ENCODE measurements at regions not wholly inside any gene's neighbourhood (a gene's known extent, or its start where the extent isn't known, plus 50 kb on each side); places are given as distances from the start of the nearest gene placed in this dataset.

- TF ChIP-seq, protein P1, sequence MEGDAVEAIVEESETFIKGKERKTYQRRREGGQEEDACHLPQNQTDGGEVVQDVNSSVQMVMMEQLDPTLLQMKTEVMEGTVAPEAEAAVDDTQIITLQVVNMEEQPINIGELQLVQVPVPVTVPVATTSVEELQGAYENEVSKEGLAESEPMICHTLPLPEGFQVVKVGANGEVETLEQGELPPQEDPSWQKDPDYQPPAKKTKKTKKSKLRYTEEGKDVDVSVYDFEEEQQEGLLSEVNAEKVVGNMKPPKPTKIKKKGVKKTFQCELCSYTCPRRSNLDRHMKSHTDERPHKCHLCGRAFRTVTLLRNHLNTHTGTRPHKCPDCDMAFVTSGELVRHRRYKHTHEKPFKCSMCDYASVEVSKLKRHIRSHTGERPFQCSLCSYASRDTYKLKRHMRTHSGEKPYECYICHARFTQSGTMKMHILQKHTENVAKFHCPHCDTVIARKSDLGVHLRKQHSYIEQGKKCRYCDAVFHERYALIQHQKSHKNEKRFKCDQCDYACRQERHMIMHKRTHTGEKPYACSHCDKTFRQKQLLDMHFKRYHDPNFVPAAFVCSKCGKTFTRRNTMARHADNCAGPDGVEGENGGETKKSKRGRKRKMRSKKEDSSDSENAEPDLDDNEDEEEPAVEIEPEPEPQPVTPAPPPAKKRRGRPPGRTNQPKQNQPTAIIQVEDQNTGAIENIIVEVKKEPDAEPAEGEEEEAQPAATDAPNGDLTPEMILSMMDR (IDR thresholded peaks at IDR 0.05; ENCODE audit: low read depth, low read length, missing input control) = no peak
- TF ChIP-seq REST (IDR thresholded peaks at IDR 0.05) (no peak), GABPA (IDR thresholded peaks at IDR 0.05 in 1 of 2, conservative IDR thresholded peaks at IDR 0.05 in 1 of 2) (no peak), YY1 (IDR thresholded peaks at IDR 0.05) (no peak)
Observed at GRCh38 chr3:177751770-177752169, 554.5 kb upstream of the TBL1XR1 start.
